ENCODE measurements at regions not wholly inside any gene's neighbourhood (a gene's known extent, or its start where the extent isn't known, plus 50 kb on each side); places are given as distances from the start of the nearest gene placed in this dataset.

GRCh38 chr5:119301906-119302305 is 53.9 kb upstream of the TNFAIP8 start:
- TF ChIP-seq TSHZ2 (CRISPR knock-in tag; IDR thresholded peaks at IDR 0.05) (no peak), ARNTL (CRISPR knock-in tag; IDR thresholded peaks at IDR 0.05; ENCODE audit: borderline replicate concordance, low read depth) (no peak), ESRRG (CRISPR knock-in tag; IDR thresholded peaks at IDR 0.05) (no peak), TOX (CRISPR knock-in tag; IDR thresholded peaks at IDR 0.05; ENCODE audit: borderline replicate concordance) (no peak), ZNF565 (CRISPR knock-in tag; conservative IDR thresholded peaks at IDR 0.05; ENCODE audit: low read depth) (no peak), ZFP3 (CRISPR knock-in tag; IDR thresholded peaks at IDR 0.05) (no peak), BACH2 (CRISPR knock-in tag; IDR thresholded peaks at IDR 0.05; ENCODE audit: borderline replicate concordance) (no peak), GLIS3 (CRISPR knock-in tag; IDR thresholded peaks at IDR 0.05) (no peak), PPARA (CRISPR knock-in tag; IDR thresholded peaks at IDR 0.05; ENCODE audit: borderline replicate concordance) (no peak), ZFP30 (CRISPR knock-in tag; IDR thresholded peaks at IDR 0.05) (no peak), ZC3H10 (CRISPR knock-in tag; IDR thresholded peaks at IDR 0.05) (no peak)
- TF ChIP-seq, protein P1, sequence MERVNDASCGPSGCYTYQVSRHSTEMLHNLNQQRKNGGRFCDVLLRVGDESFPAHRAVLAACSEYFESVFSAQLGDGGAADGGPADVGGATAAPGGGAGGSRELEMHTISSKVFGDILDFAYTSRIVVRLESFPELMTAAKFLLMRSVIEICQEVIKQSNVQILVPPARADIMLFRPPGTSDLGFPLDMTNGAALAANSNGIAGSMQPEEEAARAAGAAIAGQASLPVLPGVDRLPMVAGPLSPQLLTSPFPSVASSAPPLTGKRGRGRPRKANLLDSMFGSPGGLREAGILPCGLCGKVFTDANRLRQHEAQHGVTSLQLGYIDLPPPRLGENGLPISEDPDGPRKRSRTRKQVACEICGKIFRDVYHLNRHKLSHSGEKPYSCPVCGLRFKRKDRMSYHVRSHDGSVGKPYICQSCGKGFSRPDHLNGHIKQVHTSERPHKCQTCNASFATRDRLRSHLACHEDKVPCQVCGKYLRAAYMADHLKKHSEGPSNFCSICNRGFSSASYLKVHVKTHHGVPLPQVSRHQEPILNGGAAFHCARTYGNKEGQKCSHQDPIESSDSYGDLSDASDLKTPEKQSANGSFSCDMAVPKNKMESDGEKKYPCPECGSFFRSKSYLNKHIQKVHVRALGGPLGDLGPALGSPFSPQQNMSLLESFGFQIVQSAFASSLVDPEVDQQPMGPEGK (CRISPR knock-in tag; IDR thresholded peaks at IDR 0.05; ENCODE audit: borderline replicate concordance) = no peak
